ENCODE measurements at regions not wholly inside any gene's neighbourhood (a gene's known extent, or its start where the extent isn't known, plus 50 kb on each side); places are given as distances from the start of the nearest gene placed in this dataset.

DNA sequence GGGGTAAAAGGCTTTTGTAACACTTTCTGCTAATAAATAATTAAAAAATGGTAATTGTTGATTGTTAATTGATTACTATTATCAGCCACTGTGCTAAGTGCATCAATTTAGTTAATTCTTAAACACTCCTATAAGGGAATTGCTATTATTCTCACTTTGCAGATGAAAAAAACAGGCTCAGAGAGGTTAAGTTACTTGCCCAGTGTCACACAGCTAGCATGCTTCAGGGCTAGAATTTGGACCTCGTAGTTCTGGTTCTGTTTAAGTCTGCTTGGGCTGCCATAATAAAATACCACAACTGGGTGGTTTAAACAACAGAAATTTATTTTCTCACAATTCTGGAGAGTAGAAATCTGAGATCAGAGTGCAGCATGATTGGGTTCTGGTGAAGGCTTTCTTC, 164.8 kb upstream of the TBX18 start:
- TF ChIP-seq, protein P1, sequence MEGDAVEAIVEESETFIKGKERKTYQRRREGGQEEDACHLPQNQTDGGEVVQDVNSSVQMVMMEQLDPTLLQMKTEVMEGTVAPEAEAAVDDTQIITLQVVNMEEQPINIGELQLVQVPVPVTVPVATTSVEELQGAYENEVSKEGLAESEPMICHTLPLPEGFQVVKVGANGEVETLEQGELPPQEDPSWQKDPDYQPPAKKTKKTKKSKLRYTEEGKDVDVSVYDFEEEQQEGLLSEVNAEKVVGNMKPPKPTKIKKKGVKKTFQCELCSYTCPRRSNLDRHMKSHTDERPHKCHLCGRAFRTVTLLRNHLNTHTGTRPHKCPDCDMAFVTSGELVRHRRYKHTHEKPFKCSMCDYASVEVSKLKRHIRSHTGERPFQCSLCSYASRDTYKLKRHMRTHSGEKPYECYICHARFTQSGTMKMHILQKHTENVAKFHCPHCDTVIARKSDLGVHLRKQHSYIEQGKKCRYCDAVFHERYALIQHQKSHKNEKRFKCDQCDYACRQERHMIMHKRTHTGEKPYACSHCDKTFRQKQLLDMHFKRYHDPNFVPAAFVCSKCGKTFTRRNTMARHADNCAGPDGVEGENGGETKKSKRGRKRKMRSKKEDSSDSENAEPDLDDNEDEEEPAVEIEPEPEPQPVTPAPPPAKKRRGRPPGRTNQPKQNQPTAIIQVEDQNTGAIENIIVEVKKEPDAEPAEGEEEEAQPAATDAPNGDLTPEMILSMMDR (IDR thresholded peaks at IDR 0.05; ENCODE audit: low read length) = no peak
- no peak for TF ChIP-seq EZH2 (optimal IDR thresholded peaks at IDR 0.05; ENCODE audit: low read depth, low read length)
